ENCODE measurements at regions not wholly inside any gene's neighbourhood (a gene's known extent, or its start where the extent isn't known, plus 50 kb on each side); places are given as distances from the start of the nearest gene placed in this dataset.
"Not testable (repeated sequence)": the region's sequence is repeated elsewhere in the genome, so short reads cannot be mapped to it uniquely, and the experiment has no call there.

DNA sequence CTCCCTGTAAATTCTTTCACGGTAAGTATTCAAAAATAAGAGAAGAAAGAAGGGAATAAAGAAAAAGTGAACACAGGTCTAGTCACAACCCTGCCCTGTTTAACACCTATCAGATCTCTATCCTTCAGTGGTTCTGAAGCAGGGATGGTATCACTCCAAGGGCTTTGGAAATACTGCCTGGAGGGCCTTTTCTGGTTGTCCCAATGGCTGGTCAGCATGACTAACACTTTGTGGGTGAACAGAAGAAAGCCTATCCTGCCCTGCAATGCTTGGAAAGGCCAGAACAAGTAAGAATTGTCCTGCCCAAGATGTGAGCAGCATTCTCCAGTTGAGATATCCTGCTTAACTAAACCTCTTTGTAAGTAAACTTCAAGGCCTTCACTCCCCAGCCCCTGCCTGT, 124.9 kb downstream of the TMEM167A start:
- no peak for DNase-seq (ENCODE audit: low read depth)
- TF ChIP-seq, protein P1, sequence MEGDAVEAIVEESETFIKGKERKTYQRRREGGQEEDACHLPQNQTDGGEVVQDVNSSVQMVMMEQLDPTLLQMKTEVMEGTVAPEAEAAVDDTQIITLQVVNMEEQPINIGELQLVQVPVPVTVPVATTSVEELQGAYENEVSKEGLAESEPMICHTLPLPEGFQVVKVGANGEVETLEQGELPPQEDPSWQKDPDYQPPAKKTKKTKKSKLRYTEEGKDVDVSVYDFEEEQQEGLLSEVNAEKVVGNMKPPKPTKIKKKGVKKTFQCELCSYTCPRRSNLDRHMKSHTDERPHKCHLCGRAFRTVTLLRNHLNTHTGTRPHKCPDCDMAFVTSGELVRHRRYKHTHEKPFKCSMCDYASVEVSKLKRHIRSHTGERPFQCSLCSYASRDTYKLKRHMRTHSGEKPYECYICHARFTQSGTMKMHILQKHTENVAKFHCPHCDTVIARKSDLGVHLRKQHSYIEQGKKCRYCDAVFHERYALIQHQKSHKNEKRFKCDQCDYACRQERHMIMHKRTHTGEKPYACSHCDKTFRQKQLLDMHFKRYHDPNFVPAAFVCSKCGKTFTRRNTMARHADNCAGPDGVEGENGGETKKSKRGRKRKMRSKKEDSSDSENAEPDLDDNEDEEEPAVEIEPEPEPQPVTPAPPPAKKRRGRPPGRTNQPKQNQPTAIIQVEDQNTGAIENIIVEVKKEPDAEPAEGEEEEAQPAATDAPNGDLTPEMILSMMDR (conservative IDR thresholded peaks at IDR 0.05; ENCODE audit: low read depth, low read length), result no peak
- no peak overlapping the region for H3K4me3 ChIP-seq (ENCODE audit: low read length)

DNA sequence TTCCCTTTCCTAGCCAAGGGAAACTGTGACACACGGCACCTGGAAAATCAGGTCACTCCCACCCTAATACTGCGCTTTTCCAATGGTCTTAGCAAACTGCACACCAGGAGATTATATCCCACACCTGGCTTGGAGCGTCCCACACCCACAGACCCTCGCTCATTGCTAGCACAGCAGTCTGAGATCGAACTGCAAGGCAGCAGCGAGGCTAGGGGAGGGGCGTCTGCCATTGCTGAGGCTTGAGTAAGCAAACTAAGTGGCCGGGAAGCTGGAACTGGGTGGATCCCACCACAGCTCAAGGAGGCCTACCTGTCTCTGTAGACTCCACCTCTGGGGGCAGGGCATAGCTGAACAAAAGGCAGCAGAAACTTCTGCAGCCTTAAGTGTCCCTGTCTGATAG, 132.9 kb downstream of the TMEM167A start:
- not testable (repeated sequence) for H3K4me3 ChIP-seq (ENCODE audit: low read length); DNase-seq (ENCODE audit: low read depth)

DNA sequence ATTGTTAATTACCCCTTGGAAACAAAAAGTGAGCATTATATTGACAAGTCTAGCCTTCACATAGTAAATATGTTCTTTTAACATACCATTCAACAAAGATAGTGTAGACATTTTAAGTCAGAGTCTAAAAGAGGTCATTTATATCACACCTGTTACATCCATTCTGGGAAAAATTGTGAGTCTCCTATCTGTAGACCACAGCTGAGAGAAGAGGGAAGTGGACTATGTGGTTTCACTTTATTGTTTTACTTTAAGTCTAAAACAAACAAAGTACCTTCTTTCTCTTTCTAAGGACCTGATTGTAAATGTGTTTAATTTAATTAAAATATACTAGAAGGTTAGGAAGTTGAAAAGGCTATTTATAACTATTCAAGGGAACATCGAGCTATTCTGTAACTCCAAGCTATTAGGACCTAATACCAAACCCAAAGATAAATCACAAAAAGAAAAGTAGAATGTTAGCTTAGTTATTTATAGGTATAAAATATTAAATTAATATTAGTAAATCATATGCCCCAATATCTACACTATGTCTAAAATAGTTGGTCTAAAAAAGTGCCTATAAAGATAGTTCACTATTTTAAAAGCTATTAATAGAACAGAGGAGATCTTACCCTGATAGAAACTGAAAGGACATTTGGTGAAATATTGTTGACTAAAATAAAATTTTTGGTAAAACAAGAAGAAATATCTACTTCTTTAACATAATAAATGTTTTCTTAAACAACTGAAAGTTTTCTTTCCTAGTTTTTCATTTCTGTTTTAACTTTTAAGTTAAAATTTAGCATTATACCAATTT, 134.9 kb downstream of the TMEM167A start:
- DNase-seq (ENCODE audit: low read depth), result no peak
- TF ChIP-seq, protein P1 (conservative IDR thresholded peaks at IDR 0.05; ENCODE audit: low read depth, low read length), result no peak
- H3K4me3 ChIP-seq (ENCODE audit: low read length), result no peak overlapping the region

DNA sequence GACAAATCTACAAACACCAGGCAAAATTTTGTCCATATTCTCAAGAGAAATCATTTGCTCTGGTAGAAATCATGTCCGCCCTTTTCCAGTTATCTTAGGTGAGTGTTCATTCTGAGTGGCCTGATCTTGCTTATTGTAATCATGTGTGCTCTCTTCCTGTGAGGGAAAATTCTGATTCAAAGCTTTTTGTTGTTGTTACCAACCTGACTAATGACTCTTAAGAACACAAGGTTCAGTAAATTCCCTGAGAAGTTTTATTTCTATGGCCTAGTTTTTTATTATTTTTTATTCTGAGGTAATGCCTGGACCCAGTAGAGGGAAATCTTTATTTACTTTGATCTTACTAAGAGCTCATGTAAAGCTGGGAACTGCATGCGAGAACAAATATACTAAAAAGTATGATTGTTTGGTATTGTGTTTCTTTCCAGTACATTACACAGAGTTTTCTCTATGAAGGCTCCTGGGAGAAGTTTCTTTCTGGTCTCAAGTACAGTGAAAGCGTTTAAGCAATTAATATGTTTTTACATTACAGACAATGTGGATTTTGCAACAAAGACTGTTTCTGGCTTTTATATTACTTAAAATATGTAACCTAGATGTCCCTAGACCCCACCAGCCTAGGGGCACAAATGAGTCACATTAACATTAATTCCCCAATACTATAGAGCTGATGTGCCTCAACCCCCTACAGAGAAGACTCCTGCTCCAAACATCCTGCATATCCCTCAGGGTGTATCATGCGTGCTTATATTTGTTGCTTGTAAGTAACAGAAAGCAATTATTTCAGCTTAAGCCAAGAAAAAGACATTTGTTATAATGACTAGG, 138.1 kb downstream of the TMEM167A start:
- no peak for DNase-seq (ENCODE audit: low read depth)
- TF ChIP-seq, protein P1 (conservative IDR thresholded peaks at IDR 0.05; ENCODE audit: low read depth, low read length), result no peak
- H3K4me3 ChIP-seq (ENCODE audit: low read length), result no peak overlapping the region

DNA sequence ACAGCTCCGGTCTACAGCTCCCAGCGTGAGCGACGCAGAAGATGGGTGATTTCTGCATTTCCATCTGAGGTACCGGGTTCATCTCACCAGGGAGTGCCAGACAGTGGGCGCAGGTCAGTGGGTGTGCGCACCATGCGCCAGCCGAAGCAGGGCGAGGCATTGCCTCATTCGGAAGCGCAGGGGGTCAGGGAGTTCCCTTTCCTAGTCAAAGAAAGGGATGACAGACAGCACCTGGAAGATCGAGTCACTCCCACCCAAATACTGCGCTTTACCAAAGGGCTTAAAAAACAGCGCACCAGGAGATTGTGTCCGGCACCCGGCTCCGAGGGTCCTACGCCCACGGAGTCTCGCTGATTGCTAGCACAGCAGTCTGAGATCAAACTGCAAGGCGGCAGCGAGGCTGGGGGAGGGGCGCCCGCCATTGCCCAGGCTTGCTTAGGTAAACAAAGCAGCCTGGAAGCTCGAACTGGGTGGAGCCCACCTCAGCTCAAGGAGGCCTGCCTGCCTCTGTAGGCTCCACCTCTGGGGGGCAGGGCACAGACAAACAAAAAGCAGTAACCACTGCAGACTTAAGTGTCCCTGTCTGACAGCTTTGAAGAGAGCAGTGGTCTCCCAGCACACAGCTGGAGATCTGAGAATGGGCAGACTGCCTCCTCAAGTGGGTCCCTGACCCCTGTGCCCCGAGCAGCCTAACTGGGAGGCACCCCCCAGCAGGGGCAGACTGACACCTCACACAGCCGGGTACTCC, 144.5 kb downstream of the TMEM167A start:
- not testable (repeated sequence) for DNase-seq (ENCODE audit: low read depth); H3K4me3 ChIP-seq (ENCODE audit: low read length)

DNA sequence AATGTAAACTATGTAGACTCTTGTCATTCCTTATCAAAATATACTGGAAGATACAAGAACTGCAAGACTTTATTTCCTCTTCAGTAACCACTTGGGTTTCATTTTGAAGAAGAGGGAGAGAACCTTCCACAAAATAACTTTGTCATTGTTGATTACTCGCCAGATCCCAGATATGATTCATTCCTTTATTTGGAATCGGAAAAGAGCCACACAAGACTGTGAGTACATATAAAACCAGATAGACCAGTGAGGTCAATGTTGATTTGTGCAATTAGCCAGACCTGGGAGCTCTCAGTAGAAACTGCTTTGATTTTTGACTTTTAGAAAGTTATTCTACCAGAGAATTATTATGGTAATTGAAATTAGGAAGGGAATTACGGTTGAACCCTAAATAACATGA, 146.1 kb downstream of the TMEM167A start:
- TF ChIP-seq, protein P1 (conservative IDR thresholded peaks at IDR 0.05; ENCODE audit: low read depth, low read length), result no peak
- no peak for DNase-seq (ENCODE audit: low read depth)
- H3K4me3 ChIP-seq (ENCODE audit: low read length), result no peak overlapping the region

DNA sequence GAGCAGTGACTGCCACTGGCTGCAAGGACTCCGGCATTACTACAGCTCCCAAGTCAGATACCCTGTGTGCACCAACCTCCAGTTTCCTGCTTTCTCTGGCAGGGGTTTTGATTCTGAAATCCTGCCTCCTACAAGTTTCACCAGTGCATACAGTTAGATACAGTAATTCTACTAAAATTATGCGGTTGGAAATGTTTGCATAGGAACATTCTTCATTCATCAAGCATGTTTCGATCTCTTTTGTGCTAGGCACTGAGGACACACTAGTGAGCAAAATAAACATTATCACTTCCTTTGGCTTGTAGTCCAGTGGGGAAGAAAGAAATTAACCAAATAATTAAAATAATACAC, 152.2 kb downstream of the TMEM167A start:
- H3K4me3 ChIP-seq (ENCODE audit: low read length), result no peak overlapping the region
- no peak for DNase-seq (ENCODE audit: low read depth)
- TF ChIP-seq, protein P1 (conservative IDR thresholded peaks at IDR 0.05; ENCODE audit: low read depth, low read length), result no peak

All from retinal pigment epithelial cell (primary cell).